Neural cell (in vitro differentiated cells): ENCODE measurements at regions not wholly inside any gene's neighbourhood (a gene's known extent, or its start where the extent isn't known, plus 50 kb on each side); places are given as distances from the start of the nearest gene placed in this dataset.
"Not testable (repeated sequence)": the region's sequence is repeated elsewhere in the genome, so short reads cannot be mapped to it uniquely, and the experiment has no call there.

Experiments used
- CTCF ChIP-seq: fragments of 450-650 bp; IDR thresholded peaks from 2 replicates; pipeline ENCODE4 v1.5.1; 2014; ENCODE audit warnings: antibody characterized with exemption, mild to moderate bottlenecking, moderate library complexity; ENCODE audit not compliant: poor library complexity, severe bottlenecking
- REST ChIP-seq: IDR thresholded peaks from 2 replicates; pipeline ENCODE4 v1.6.1; 2012; ENCODE audit warnings: borderline replicate concordance
- SMC3 ChIP-seq: fragments of 450-650 bp; conservative IDR thresholded peaks from 2 replicates; pipeline ENCODE4 v1.6.1; 2014; ENCODE audit warnings: antibody characterized with exemption, mild to moderate bottlenecking, moderate library complexity; ENCODE audit not compliant: poor library complexity

GRCh38 chr21:10387692-10388450 lies 133.5 kb upstream of the TPTE start:
- TF ChIP-seq CTCF, SMC3, REST: not testable (repeated sequence)
